Hematopoietic multipotent progenitor cell treated with erythropoietin and hydrocortisone succinate and interleukin-3 and kit ligand, for 4 days (in vitro differentiated cells): ENCODE measurements at regions not wholly inside any gene's neighbourhood (a gene's known extent, or its start where the extent isn't known, plus 50 kb on each side); places are given as distances from the start of the nearest gene placed in this dataset.

Experiments
- DNase-seq: peaks from one replicate; pipeline ENCODE4 v3.0.0-alpha.2; 2015

GRCh38 chrX:76228499-76228898 is 55.6 kb downstream of the PBDC1 start:
- DNase-seq, result no peak

GRCh38 chrX:76248901-76249300 is 76.0 kb downstream of the PBDC1 start:
- no peak for DNase-seq

- peak; percentile 70 for DNase-seq
These were observed 80.6 kb downstream of the PBDC1 start for GRCh38 chrX:76253432-76253831.

- peak; percentile 60 for DNase-seq
These were observed 106.1 kb downstream of the PBDC1 start for GRCh38 chrX:76279007-76279406.
